Fibroblast of peridontal ligament (primary cell): ENCODE measurements at regions not wholly inside any gene's neighbourhood (a gene's known extent, or its start where the extent isn't known, plus 50 kb on each side); places are given as distances from the start of the nearest gene placed in this dataset.

Experiments used
- DNase-seq: peaks from one replicate; pipeline ENCODE4 v3.0.0-alpha.2; 2010; ENCODE audit errors: extremely low read depth

DNA sequence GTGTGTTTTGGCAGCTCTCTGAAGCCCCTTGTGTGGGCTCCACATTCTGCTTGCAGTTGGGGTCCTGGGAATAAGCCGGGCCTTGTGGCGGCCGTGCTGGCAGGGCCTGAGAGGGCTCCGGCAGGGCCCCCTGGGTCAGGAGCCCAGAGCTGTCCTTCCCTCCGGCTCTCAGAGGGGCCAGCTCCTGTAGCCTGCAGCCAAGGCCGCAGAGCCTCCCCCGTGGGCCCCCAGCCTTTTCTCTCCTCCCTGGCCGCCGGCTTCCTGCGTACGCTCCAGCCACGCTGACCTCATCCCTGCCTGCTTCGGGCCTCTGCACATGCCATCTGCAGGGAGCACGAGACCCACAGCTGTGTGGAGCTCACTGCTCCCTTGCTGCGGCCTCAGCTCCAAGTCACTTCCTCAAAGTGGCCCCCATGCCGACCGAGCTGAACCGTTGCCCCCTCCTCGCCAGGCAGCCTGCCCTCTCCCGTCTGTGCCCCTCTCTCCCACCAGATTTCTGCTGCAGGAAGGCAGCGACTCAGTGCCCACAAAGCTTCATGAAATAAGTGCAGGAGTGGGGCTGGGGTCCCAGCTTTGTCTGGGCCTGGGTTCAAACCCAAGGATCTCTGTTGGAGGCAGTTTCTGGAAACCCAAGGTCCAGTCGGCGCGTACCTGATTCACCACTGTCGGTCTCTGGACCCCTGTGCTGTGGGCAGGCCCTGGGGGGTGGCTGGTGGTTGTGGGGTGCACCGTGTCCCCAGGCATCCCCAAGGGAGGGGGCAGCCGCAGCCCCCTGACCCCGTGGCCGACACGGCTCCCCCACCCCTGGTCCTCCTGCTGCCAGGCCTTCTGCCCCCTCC, 57.1 kb upstream of the NKX1-1 start:
- no peak for DNase-seq

DNA sequence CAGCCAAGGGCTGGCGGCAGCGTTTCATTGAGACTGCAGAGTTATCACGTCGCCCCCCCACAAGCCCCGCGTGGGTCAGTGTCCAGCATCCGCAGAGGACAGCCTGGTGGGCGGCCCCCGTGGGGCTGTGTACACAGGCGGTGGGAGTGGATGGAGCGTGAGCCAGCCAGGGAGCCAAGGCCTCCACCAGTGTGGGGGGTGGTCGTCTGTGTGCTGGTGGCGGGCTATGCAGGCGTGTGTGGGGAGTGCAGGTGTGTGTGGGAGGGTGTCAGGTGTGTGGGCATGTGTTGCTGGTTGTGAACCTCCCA, 56.5 kb upstream of the NKX1-1 start:
- DNase-seq, result no peak

DNA sequence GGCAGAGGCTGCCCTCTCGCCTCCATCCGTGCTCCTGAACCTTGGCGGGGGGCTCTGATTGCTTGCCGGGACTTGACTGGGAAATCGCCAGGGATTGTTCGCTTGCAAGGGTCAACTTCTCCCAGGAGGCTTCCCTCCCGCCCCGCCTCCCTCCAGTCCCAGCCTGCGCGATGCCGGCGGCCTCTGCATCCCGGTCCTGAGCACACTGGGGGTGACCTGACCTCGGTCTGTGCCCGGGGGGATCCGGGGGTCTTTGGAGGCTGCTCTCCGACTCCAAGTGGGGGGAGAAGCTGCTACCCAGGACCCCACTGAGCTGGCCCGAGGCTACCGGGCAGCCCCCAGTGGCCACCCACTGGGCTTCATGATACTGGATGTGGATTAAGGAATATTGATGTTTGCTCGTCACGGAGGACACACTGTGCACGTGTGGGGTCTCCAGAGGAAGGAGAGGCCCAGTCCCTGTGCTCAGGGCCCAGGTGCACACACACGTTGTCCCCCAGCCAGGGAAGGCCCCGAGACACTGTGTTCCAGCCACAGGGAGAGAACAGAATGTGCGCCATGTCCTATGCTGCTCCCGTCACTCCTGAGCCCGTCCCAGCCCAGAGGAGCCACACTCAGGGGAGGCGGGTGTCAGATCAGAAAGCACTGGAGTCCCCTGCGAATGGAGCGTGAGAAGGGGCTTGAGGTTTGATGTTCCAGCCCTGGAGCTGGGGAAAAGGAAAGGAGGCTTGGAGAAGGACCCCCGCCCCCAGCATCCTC, 55.9 kb upstream of the NKX1-1 start:
- DNase-seq, result no peak

DNA sequence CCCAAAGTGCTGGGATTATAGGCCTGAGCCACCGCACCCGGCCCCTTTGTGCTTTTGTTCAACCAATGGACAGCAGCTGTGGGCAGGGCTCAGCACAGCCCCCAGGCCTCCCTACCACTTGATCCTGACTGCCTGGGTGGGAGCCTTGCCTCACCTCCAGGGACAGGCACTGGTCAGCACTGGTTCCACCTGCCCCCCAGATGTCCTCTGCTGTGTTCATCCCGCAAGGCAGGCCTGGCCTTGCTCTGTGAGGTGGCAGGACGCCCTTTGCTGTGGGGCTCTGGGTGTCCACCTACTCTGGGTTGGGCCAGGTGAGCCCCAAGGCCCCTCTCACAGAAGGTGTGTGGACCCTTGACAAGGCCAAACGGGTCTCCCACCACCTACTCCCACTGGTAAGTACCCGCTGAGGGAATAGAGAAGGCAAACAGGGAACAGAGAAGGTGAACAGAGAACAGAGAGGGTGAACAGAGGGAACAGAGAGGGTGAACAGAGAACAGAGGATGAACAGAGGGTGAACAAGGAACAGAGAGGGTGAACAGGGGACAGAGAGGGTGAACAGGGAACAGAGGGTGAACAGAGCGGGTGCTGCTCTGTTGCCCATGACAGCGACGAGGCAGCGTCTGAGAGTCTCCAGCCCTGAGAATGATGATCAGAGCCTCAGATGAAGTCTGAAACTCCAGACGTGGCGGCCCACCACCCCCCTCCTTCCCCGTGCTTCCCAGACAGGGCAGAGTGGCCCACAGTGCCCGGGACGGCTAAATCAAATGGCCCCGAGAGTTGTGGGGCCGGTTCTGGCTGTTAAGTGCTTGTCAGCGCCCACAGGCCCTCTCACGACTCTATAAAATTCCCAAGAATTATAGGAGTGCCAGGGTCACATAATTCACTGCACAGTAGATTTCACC, 55.0 kb upstream of the NKX1-1 start:
- no peak for DNase-seq

DNA sequence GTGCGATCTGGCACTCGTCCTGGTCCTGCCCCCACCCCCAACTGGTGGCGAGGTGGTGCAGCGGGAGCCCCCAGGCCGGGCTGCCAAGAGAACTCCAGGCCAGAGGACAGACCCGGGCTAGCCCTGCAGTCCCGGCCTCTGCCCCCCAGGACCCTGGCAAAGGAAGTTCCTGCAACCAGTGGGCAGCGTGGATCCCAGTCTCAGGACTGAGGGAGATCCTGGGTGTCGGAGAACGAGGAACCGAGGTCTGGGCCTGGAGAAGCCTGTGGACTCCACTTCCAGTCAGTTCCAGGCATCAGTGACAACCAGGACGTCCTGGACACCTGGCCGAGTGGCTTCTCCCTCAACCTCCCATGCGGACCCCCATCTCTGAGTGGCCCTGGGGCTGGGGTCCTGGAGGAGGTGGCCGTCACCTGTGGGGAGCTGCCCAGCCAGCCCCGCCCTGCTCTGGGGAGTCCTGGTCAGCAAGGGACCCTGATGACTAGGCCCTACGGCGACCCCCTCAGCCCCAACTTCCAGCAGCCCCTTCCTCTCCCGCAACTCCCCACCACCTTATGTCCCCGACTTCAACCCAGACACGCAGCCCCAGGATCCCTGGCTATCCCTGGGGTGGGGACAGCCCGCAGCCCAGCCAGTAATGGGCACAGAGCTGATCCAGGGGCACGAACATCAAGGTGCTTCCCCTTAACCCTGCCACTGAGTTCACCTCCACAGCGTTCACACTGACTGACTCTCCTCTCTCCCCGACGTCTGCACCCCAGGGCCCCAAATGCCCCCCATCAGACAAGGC, 53.7 kb upstream of the NKX1-1 start:
- DNase-seq, result no peak

DNA sequence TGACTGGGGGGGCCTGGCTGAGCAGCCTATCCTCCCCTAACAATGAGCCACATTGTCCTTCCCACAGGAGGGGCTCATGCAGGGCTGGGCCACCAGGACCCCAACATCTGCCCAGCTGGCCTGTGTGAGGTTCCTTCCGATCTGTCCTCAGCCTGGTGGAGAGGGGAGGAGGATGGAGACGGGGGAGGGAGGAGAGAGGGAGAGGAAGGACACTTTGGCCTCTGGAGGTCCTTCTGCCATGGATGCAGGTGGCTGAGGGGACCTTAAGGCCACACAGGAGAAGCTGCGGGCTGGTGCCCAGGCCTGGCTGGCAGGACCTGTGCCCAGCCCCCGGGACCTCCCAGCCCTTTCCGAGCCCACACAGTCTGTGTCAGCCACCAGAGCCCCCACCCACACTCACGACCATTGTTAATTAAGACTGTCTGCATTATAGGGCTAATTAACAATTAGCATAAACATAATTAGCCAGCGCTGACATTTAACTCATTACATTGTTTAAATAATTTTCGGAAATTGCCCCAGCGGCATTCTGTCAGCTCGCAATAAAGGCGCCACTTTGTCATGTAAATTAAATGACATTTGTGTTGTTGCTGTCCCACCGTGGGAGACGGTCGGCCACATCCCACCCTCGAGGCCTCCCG, 53.0 kb upstream of the NKX1-1 start:
- DNase-seq, result no peak

DNA sequence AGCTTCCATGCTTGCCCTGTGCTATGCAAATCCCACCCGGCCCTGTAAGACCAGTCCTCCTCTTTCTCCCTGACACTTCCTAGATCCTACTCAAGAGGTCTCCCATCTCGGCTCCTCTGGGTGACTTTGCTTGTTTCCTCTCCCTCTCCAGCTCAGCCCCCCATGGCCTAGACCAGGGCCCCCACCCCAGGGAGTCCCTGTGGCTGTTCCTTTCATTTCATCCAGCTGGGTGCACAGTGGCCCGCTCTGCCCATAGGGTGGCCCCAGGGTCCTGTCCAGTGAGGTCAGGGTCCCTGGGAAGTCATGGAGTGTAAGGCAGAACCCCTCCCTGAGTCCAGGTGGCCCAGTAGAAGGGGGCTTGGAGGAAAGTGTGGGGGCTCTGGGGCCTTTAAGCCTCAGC, 52.3 kb upstream of the NKX1-1 start:
- no peak for DNase-seq
